HK-2 (cell line): ENCODE measurements at regions not wholly inside any gene's neighbourhood (a gene's known extent, or its start where the extent isn't known, plus 50 kb on each side); places are given as distances from the start of the nearest gene placed in this dataset.
"Not testable (repeated sequence)": the region's sequence is repeated elsewhere in the genome, so short reads cannot be mapped to it uniquely, and the experiment has no call there.

Experiments
- DNase-seq: peaks from one replicate; pipeline ENCODE4 v3.0.0-alpha.2; 2018; ENCODE audit not compliant: unreplicated experiment

- DNase-seq, result no peak
Observed at GRCh38 chr3:73179601-73180000, 118.1 kb downstream of the EBLN2 start.

- no peak for DNase-seq
Observed at GRCh38 chr3:73186741-73187140, 125.3 kb downstream of the EBLN2 start.

GRCh38 chr3:73187328-73187727, 125.9 kb downstream of the EBLN2 start:
- DNase-seq, result no peak

- no peak for DNase-seq
Observed at GRCh38 chr3:73188707-73189106, 127.2 kb downstream of the EBLN2 start.

DNA sequence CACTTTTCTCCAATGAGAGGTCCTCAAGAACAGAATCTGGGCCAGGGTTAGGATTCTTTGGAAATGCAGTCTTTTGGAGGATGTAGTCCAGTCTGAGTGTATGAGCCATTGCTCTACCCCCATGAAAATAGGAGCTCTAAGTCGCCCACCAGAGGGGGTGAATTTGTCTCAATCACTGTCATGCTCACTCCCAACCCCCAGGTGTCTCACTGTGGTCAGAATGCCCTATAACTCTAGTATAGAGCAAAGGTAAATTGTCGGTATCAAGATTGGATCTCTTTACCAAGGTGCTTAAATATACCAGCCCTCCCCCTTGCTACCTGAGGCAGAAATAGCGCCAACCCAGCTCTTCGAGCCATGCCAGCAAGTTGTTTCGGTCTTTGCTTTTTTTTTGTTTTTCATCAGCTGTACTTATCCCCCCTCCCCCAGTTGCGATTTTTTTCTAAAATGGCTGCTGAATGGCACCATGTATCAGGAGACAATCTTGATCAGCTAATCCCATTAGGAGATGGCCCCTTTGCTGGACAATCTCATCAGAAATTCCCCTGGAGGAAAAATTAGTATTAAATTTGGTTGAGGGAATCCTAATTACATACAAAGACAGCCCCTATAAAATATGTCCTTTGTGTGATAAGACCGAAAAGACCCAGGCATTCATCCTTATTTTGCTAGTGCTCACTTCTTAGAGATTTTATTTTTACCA, 130.7 kb downstream of the EBLN2 start:
- DNase-seq, result no peak

DNA sequence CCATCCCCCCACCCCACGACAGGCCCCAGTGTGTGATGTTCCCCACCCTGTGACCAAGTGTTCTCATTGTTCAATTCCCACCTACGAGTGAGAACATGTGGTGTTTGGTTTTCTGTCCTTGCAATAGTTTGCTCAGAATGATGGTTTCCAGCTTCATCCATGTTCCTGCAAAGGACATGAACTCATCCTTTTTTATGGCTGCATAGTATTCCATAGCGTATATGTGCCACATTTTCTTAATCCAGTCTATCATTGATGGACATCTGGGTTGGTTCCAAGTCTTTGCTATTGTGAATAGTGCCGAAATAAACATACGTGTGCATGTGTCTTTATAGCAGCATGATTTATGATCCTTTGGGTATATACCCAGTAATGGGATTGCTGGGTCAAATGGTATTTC, 132.5 kb downstream of the EBLN2 start:
- DNase-seq, result not testable (repeated sequence)

DNA sequence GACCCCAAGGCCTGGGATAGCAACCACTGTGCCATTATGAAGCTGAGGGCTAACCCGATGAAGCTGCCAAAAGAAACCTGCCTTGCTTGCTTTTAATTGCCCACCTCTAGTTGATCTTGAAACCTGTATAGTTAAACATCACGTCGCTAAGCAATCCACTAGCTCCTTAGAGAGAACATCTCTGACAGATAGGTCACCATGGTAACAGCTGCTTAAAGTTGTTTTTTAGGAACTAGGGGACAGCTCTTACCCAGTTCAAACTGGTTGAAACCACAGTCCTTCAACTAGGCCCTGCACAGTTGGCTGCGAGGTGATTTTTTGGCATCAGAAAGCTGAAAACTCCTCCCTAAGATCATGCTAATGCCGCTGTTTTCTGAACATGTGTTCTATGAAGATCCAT, 135.7 kb downstream of the EBLN2 start:
- DNase-seq, result no peak

GRCh38 chr3:73203101-73203500, 141.6 kb downstream of the EBLN2 start:
- no peak for DNase-seq

DNA sequence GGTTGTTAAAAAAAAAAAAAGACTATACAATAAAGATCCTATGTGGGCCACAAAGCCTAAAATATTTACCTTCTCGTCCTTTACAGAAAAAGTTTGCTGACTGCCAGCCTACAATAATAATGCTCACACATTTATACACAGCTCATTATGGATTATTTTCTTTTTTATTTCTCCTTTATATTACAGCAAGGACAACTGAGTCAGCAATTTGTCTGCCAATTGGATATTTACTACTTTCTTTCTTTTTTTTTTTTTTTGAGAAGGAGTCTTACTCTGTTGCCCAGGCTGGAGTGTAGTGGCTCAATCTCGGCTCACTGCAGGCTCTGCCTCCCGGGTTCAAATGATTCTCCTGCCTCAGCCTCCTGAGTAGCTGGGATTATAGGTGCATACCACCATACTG, 142.2 kb downstream of the EBLN2 start:
- no peak for DNase-seq

- DNase-seq, result no peak
Observed at GRCh38 chr3:73204841-73205240, 143.4 kb downstream of the EBLN2 start.

- DNase-seq, result no peak
Observed at GRCh38 chr3:73206030-73206429, 144.6 kb downstream of the EBLN2 start.

- DNase-seq, result no peak
Observed at GRCh38 chr3:73207946-73208440, 146.5 kb downstream of the EBLN2 start.

DNA sequence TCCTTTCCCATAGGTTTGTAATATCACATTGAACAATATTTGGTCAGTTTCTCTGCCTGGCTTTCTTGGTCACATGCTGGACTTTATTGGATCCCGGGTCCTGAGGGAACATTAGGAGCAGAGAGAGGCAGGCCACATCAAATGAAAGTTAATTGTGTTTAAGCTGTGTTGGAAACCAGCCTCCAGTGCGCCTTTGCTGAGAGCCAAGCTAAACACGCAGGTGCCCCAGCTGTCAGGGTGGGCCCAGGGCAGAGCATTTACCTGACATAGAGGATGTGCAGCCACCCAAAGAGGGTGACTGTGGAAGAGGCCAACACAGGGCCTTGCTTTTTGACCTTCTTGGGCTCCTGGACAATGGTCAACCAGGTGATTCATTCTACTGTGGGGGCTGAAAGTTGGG, 149.3 kb downstream of the EBLN2 start:
- DNase-seq, result no peak

- no peak for DNase-seq
Observed at GRCh38 chr3:73212683-73213082, 151.2 kb downstream of the EBLN2 start.

DNA sequence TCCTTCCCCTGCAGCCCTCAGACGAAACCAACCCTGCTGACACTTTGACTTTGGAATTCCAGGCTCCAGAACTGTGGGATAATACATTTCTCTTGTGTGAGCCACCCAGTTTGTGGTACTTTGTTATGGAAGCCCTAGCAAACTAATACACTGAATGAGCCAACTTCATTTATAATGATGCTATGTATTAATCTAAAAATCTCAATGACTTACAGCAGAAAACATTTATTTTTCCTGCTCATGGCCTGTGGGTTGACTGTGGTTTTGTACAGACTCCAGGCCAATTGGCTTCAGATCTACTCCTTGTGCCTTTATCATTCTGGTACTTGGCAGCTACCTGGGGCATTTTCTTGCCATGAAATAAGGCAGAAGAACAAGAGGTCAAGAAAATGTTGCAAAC, 152.4 kb downstream of the EBLN2 start:
- no peak for DNase-seq

DNA sequence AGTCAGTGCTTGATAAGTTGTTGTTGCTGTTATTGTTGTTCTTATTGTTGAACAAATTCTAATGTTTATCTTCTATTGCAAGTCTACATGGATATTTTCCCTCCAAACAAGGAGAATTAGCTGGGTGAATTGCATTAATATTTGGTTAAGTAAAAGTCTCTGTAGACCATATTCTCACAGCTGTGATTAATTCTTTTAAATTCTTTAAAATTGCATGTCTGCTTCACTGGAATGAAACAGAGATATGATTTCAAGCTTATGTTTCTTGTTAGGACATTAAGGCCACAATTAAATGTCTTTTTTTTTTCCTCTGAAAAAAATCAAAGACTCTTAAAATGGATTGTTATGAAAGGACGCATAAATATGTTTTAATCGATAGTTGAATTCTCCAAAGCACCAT, 153.4 kb downstream of the EBLN2 start:
- no peak for DNase-seq

DNA sequence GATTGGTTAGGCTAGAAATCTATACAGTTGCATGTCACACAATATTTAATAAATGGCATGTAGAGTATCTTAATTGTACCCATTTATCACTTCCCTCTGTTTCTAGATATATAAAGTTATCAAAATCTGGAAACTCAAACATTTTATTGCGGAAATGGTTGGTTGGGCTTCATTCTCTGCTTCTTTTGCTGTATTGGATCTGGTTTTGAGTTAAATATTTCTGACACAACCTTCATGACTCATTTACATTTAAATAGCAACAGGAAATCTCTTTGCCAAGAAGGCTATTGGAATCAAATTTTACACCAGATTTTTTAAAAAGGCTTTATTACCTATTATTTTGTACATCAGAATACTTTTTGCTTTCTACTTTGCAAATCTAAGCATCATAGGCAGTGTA, 153.8 kb downstream of the EBLN2 start:
- DNase-seq, result no peak

GRCh38 chr3:73215901-73216300, 154.4 kb downstream of the EBLN2 start:
- DNase-seq, result no peak

GRCh38 chr3:73216310-73216709, 154.9 kb downstream of the EBLN2 start:
- DNase-seq, result no peak

GRCh38 chr3:73222126-73222525, 160.7 kb downstream of the EBLN2 start:
- no peak for DNase-seq

GRCh38 chr3:73225146-73225855, 163.8 kb downstream of the EBLN2 start:
- no peak for DNase-seq

DNA sequence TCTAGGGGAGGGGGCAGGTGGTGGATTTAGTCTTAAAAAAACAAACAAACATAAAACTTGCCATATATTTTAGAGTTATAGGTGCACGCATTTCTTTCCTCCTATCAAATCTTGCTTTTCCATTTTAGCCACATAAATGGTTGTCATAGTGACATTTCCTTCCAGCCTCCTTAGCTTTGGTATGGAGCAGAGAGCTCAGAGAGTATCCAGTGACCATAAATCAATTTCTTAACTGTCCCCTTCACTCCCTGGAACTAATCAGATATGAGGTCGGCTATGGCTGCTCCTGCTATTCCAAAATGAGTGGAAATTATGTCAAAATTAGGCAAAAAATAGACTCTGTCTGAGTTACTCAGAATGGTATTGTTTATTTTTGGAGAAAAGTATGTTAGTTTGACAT, 164.5 kb downstream of the EBLN2 start:
- no peak for DNase-seq

DNA sequence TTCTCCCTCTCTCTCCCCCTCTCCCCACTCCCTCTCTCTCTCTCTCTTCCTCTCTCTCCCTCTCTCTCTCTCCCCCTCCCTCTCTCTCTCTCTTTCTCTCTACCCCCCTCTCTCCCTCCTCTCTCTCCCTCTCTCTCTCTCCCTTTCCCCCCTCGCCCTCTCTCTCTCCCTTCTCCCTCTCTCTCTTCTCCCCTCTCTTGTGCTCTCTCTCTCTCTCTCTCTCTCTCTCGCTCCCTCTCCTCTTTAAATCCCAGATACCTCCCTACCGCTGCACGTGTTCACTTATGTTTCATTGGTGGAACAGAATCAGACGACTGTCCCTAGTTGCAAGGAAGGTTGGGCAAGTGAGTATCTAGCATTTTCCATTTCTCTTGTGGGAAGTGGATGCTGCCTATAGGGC, 166.5 kb downstream of the EBLN2 start:
- no peak for DNase-seq

- DNase-seq, result no peak
Observed at GRCh38 chr3:73228437-73228836, 167.0 kb downstream of the EBLN2 start.
